Esophagus muscularis mucosa (tissue), 4 donors: ENCODE measurements at regions not wholly inside any gene's neighbourhood (a gene's known extent, or its start where the extent isn't known, plus 50 kb on each side); places are given as distances from the start of the nearest gene placed in this dataset.
"Not testable (repeated sequence)": the region's sequence is repeated elsewhere in the genome, so short reads cannot be mapped to it uniquely, and the experiment has no call there.

Experiments used
- DNase-seq: peaks from one replicate; pipeline ENCODE4 v3.0.0-alpha.2; 2017; ENCODE audit errors: extremely low spot score
- H3K27ac ChIP-seq, 4 donors: fragments of 200-600 bp; sonication (generic); replicated peaks in 1 of 4; 1 replicate in 3 of 4; 2 replicates in 1 of 4; pipeline ENCODE4 v1.5.1; 2016 to 2019; ENCODE audit warnings: mild to moderate bottlenecking in 1 of 4
- H3K27me3 ChIP-seq, 4 donors: fragments of 200-600 bp; sonication (generic); one replicate each; pipeline versions ENCODE4 v1.5.1 to v1.6.0; 2016 to 2019
- H3K36me3 ChIP-seq, 4 donors: fragments of 200-600 bp; sonication (generic); one replicate each; pipeline ENCODE4 v1.5.1; 2016 to 2019
- H3K4me1 ChIP-seq, 4 donors: fragments of 200-600 bp; sonication (generic); one replicate each; pipeline ENCODE4 v1.5.1; 2016 to 2019
- H3K4me3 ChIP-seq, 4 donors: fragments of 200-600 bp; sonication (generic); 1 replicate in 2 of 4; 2 replicates in 2 of 4; pipeline ENCODE4 v1.5.1; 2016 to 2019; ENCODE audit warnings: mild to moderate bottlenecking in 4 of 4, moderate library complexity in 1 of 4
- H3K9me3 ChIP-seq, 4 donors: fragments of 200-600 bp; sonication (generic); 1 replicate in 3 of 4; 2 replicates in 1 of 4; pipeline ENCODE4 v1.5.1; 2016 to 2019
- CTCF ChIP-seq, 3 experiments: fragments of 200-600 bp in 2 of 3; fragments of 450-650 bp in 1 of 3; sonication (generic) in 2 of 3; IDR thresholded peaks; one replicate each; pipeline ENCODE4 v1.5.1; 2017 to 2019; ENCODE audit warnings: antibody characterized with exemption in 3 of 3, mild to moderate bottlenecking in 2 of 3, moderate library complexity in 1 of 3
- EP300 ChIP-seq: sonication (generic); formaldehyde crosslinking; IDR thresholded peaks from one replicate; pipeline ENCODE4 v1.6.1; 2017; ENCODE audit warnings: antibody characterized with exemption
- POLR2A ChIP-seq: fragments of 450-650 bp; IDR thresholded peaks from one replicate; pipeline ENCODE4 v1.6.1; 2017; ENCODE audit warnings: antibody characterized with exemption, moderate library complexity, mild to moderate bottlenecking, low read depth
- POLR2AphosphoS5 ChIP-seq, 2 donors: sonication (generic); formaldehyde crosslinking; IDR thresholded peaks; one replicate each; pipeline ENCODE4 v1.6.1; 2017; ENCODE audit warnings: antibody characterized with exemption in 2 of 2
- WGBS: methylation state at CpG from one replicate; pipeline ENCODE4 v1.1.5; 2018; 5-methylcytosine and 5-hydroxymethylcytosine counted together
- intact Hi-C: fragments of 100-400 bp; cut with DNase I; formaldehyde crosslinking; loops from one replicate; pipeline ENCODE4 v1.15.1; 2023

GRCh38 chr4:7134737-7135388 is 57.5 kb upstream of the SORCS2 start:
- H3K4me1 ChIP-seq: peaks cover 0 to 13% (median 12%) of the 10 kb centered on the region in 4 donors
- no peaks in the 10 kb centered on the region for H3K9me3 ChIP-seq
- H3K36me3 ChIP-seq: no peaks in the 10 kb centered on the region
- DNase-seq: no peak
- no peaks in the 10 kb centered on the region for H3K27me3 ChIP-seq
- intact Hi-C loops: no loop called here
- H3K4me3 ChIP-seq: no peak overlapping the region
- WGBS: 55% methylated on average over 11 of the region's 12 CpGs
- H3K27ac ChIP-seq: peak overlapping the region in 3 of 4 donors; percentile 4 to 24 (median 22)
- TF ChIP-seq POLR2AphosphoS5 (IDR thresholded peaks at IDR 0.05): peak in 1 of 2 donors; percentile 21
- TF ChIP-seq EP300: no peak

- H3K9me3 ChIP-seq, H3K36me3 ChIP-seq, H3K4me3 ChIP-seq, intact Hi-C loops, H3K27me3 ChIP-seq, DNase-seq: not testable (repeated sequence)
- Histone ChIP-seq H3K4me1 (peaks cover 0 to 13% (median 12%) of the 10 kb centered on the region in 4 donors), H3K27ac (peak overlapping the region in 1 of 4 donors; percentile 24)
- WGBS: 67% methylated on average over 4 of the region's 4 CpGs
Observed at GRCh38 chr4:7133818-7134650, 58.3 kb upstream of the SORCS2 start.

GRCh38 chr4:7132730-7133582 is 59.4 kb upstream of the SORCS2 start:
- H3K27me3 ChIP-seq: no peaks in the 10 kb centered on the region
- peaks cover 0 to 13% (median 12%) of the 10 kb centered on the region in 4 donors for H3K4me1 ChIP-seq
- H3K9me3 ChIP-seq: no peaks in the 10 kb centered on the region

GRCh38 chr4:7132249-7132648 is 60.1 kb upstream of the SORCS2 start:
- no peaks in the 10 kb centered on the region for H3K36me3 ChIP-seq
- 96% methylated on average over 11 of the region's 11 CpGs for WGBS
- no peak overlapping the region for H3K4me3 ChIP-seq
- H3K4me1 ChIP-seq: peaks cover 0 to 13% (median 12%) of the 10 kb centered on the region in 4 donors
- H3K27me3 ChIP-seq: no peaks in the 10 kb centered on the region
- intact Hi-C loops: no loop called here
- no peak overlapping the region for H3K27ac ChIP-seq
- no peak for DNase-seq
- no peak for TF ChIP-seq EP300
- TF ChIP-seq CTCF (IDR thresholded peaks at IDR 0.05): no peak
- TF ChIP-seq POLR2A: no peak
- no peak for TF ChIP-seq POLR2AphosphoS5 (IDR thresholded peaks at IDR 0.05)
- no peaks in the 10 kb centered on the region for H3K9me3 ChIP-seq

More at GRCh38 chr4:7132730-7133582, 59.4 kb upstream of the SORCS2 start:
- Histone ChIP-seq H3K36me3 (no peaks in the 10 kb centered on the region), H3K27ac (no peak overlapping the region), H3K4me3 (no peak overlapping the region)
- WGBS: 96% methylated on average over 4 of the region's 4 CpGs
- no peak for TF ChIP-seq EP300
- TF ChIP-seq POLR2AphosphoS5 (IDR thresholded peaks at IDR 0.05): no peak
- intact Hi-C loops: no loop called here
- DNase-seq: no peak

GRCh38 chr4:7131498-7132031 is 60.8 kb upstream of the SORCS2 start:
- Histone ChIP-seq H3K4me3 (no peak overlapping the region), H3K4me1 (peaks cover 0 to 13% (median 12%) of the 10 kb centered on the region in 4 donors), H3K27ac (no peak overlapping the region), H3K36me3 (no peaks in the 10 kb centered on the region), H3K9me3 (no peaks in the 10 kb centered on the region), H3K27me3 (no peaks in the 10 kb centered on the region)
- no peak for DNase-seq
- WGBS: 61% methylated on average over 3 of the region's 3 CpGs
- intact Hi-C loops: no loop called here
- TF ChIP-seq EP300 (no peak), CTCF (IDR thresholded peaks at IDR 0.05) (no peak), POLR2A (no peak), POLR2AphosphoS5 (IDR thresholded peaks at IDR 0.05) (no peak)
